HL-60/S4 treated with retinoic acid at 250 ng/mL for 4 days and 3 days (cell line): ENCODE measurements at regions not wholly inside any gene's neighbourhood (a gene's known extent, or its start where the extent isn't known, plus 50 kb on each side); places are given as distances from the start of the nearest gene placed in this dataset.

Experiments
- in situ Hi-C: fragments of 300-500 bp; cut with MboI; formaldehyde crosslinking; loops from 2 replicates; pipeline ENCODE4 v1.7.0; 2022; ENCODE audit warnings: low sequenced_read_pairs

DNA sequence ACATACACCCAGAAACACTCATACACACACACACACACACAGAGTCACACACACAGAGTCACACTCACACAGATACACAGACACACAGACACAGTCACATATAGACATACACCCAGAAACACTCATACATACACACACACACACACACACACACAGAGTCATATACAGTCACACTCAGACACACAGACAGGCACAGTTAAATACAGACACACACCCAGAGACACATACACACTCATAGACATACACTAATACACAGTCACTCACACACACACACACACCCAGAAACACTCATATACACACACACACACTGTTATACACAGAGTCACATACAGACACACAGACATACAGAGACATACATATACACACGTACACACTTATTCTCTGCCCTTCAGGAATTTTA, 250.9 kb downstream of the QKI start:
- in situ Hi-C loops, result no loop called here

DNA sequence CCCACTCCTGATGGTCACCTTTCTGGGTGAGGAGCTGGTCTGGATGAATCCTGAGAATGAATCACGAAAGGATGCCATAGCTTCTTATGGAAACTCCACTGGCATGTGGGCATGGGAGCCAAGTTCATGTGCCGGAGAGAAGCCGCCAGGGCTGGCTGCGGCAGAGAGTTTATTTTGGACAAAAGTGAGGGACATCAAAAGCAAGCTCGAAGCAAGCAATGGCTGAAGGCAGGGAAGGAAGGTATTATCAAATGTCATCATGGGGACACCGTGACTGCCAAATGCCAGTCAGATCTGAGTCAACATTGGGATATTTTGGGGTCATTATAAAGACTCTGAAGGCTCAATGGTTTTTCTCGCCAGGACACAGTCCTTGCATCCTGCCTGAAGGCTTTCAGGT, 249.1 kb downstream of the QKI start:
- in situ Hi-C loops, result no loop called here

DNA sequence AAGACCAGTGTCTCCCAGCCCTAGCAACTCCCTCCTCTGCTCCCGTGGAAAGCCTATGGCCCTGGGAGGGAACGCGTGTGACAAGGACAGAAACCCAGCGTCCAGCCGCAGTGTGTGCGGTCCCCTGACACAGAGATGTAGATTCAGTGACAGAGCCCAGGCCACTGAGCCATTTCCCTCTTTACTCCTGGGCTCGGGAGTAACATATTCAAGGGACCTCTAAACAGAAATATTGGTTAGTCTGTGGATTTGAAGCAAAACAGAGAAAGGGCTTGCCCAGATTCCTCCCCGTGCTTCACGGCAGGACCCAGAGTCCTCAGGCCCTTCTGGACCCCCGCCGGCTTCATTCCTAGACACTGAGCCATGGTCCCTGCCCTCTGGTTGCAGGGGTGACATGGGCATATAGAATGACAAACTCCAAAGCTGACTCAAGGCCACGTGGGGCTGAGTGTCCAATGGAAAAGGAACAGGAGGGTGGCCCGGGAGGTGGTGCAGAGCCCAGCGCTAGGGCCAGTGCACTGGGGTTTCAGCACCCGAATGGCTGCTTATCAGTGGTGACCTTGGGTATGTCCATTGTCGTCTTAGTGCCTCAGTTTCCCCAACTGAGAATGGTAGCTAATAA, 248.2 kb downstream of the QKI start:
- in situ Hi-C loops, result no loop called here

- in situ Hi-C loops, result no loop called here
Observed at GRCh38 chr6:163661272-163661671, 246.8 kb downstream of the QKI start.

GRCh38 chr6:163659803-163660202, 245.3 kb downstream of the QKI start:
- in situ Hi-C loops, result no loop called here

- in situ Hi-C loops, result no loop called here
Observed at GRCh38 chr6:163655217-163656121, 241.0 kb downstream of the QKI start.

- in situ Hi-C loops, result no loop called here
Observed at GRCh38 chr6:163651915-163652668, 237.6 kb downstream of the QKI start.

DNA sequence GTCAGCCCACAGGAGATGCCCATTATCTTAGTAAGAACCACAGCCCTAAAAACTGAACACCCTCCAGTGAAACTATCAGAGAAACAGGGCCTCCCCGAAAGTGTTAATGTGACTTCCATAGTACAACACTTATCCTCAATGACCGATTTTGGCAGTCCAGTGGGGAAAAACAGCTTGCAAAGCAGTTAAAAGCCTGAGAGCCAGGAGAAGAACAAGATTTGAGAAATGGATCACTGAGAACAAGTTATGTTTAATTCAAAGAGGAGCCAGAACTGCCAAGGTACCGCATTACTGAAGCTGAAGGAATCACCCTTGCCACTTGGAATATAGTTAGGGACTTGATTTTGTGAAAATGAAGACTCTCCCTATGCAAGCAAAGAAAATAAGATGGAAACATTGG, 236.9 kb downstream of the QKI start:
- in situ Hi-C loops, result no loop called here

GRCh38 chr6:163648868-163649267, 234.3 kb downstream of the QKI start:
- in situ Hi-C loops, result no loop called here

DNA sequence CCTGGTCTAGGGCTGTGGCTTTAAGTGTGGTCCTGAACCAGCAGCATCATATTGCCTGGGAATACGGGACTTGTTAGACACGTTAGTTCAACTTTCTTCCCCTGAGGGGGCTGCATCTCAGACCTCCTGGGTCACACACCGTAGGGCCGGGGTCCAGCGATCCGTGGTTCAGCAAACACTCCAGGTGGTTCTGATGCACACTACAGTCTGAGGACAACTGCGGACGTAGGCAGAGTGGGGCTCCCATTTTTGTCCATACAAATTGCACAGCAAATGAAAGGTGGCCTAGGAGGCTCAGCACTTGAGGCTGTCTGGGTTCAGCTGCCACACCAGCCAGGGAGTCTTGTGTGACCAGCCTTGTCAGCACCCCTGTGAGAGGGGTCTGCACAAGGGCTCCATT, 233.1 kb downstream of the QKI start:
- in situ Hi-C loops, result no loop called here

GRCh38 chr6:163646866-163647265, 232.3 kb downstream of the QKI start:
- in situ Hi-C loops, result no loop called here

DNA sequence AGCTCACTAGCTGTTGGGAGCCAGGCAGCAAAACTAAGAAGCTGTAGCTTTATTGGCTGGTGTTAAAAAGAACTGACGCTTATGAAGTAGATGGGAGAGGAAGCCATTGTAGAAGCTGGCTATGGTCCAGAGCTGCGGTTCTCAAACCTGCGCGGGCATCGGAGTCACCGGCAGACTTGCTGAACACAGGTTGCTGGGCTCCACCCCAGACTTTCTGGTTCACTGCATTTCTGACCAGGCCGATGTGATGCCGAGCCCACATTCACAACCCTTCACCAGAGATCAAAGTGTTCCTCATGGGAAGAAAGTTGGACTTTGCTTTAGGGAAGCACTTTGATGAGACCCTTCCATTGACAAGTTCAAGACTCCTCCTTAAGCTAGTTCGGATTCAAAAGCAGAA, 231.6 kb downstream of the QKI start:
- in situ Hi-C loops, result no loop called here

GRCh38 chr6:163645560-163645959, 231.0 kb downstream of the QKI start:
- in situ Hi-C loops, result no loop called here

- in situ Hi-C loops, result no loop called here
Observed at GRCh38 chr6:163643866-163644265, 229.3 kb downstream of the QKI start.

DNA sequence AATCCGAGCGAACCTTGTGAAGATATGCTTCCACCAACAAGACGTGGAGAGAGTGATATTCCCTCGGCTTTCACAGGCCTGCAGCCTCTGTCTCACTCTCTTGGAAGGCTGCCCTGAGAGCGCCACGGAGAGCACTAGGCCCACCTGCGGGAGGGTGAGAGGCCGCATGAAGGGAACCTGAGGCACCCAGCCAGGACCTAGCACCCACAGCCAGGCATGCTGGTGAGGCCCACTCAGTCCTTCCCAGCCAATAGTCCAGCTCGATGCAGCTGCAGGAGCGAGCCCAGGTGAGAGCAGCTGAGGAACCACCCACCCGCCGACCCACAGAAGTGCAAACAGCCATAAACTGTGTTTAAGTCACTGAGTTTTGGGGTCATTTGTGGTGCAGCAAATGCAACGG, 227.2 kb downstream of the QKI start:
- in situ Hi-C loops, result no loop called here

DNA sequence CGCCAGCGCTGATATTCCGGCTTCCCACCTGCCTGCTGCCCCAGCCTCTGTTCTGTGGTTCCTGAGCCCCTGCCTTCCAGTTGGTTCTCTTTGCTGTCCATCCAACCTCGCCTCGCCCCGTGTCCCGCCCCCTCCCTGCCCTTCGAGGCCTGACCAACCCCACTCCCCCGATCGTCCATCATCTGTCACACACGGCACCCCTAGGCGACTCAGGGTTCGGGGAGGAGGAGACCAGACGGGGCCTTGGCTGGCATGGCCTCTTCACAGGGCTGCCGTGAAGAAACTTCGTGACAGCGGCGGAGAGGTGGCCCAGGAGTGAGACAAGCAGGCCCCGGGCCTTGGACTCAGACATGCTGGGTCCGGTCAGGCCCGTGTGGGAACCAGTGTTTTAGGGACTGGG, 226.1 kb downstream of the QKI start:
- in situ Hi-C loops, result no loop called here

DNA sequence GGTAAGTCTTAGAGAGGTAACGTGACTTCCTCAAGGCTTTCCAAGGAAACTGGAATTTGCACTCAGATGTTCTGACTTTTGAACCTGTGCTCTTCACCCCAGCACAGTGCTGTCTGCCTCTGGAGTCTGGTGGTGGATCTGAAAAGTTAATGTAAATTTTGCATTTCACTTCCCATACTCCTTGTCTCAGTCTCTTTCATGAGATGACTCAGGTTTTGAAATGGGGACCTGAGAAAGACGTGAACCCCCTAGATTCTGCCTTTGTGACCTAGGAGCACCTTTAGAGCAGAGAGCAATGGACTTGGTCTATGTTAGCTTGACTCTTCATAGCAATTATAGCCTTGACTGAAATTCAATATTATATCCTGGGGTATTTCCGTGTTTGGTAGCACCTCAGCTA, 223.0 kb downstream of the QKI start:
- in situ Hi-C loops, result no loop called here

- in situ Hi-C loops, result no loop called here
Observed at GRCh38 chr6:163635731-163636364, 221.3 kb downstream of the QKI start.

DNA sequence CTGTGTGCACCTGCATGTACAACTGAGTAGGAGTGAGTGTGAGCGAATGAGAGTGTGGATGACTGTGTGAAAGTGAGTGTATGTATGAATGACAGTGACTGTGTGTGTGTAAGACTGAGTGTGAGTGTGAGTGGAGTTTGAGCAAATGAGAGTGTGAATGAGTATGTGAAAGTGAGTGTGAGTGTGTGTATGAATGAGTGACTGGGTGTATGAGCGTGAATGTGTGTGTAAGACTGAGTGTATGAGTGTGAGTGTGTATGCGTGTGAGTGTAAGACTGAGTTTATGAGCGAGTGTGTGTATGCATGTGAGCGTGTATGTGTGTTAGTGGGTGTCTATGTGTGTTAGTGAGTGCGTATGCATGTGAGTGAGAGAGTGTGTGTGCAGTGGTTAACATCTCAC, 220.8 kb downstream of the QKI start:
- in situ Hi-C loops, result no loop called here

GRCh38 chr6:163634211-163635171, 220.0 kb downstream of the QKI start:
- in situ Hi-C loops, result no loop called here
